NAMALWA (cell line): ENCODE measurements at regions not wholly inside any gene's neighbourhood (a gene's known extent, or its start where the extent isn't known, plus 50 kb on each side); places are given as distances from the start of the nearest gene placed in this dataset.
"Not testable (repeated sequence)": the region's sequence is repeated elsewhere in the genome, so short reads cannot be mapped to it uniquely, and the experiment has no call there.

Experiments used
- DNase-seq: peaks from one replicate; pipeline ENCODE4 v3.0.0-alpha.2; 2015; ENCODE audit warnings: low spot score

DNA sequence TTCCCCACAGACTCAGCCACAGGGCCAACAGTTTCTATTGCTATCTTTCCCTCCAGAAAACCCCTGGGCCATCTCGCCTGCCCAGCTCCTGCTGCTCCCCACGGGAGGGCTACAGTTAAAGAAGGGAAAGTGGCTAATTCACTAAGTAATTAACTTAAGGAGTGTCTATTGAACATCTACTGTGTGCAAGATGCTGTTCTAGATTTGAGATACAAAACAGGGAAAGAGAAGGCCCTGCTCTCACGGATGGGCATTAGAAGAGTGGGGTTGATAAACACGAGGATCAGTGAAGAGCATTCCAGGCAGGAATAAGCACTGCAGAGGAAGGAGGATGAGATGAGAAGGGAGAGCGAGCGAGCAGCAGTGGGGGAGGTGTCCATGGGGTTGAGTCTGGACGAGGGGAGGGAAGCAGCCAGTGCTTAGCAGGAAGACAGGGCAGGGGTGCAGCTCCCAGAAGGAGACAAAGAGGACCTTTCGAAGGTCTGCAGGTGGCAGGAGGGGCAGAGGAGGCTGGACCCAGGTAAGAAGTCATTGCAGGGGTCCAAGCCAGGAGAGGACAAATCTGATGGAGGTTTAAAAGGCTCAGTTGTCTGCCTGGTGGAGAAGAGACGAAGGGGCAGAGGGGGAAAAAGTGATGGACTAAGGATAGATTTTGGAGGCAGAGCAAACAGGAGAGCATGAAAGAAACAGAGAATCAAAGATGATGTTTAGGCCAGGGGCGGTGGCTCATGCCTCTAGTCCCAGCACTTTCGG lies 64.7 kb downstream of the KLF15 start:
- DNase-seq: no peak

DNA sequence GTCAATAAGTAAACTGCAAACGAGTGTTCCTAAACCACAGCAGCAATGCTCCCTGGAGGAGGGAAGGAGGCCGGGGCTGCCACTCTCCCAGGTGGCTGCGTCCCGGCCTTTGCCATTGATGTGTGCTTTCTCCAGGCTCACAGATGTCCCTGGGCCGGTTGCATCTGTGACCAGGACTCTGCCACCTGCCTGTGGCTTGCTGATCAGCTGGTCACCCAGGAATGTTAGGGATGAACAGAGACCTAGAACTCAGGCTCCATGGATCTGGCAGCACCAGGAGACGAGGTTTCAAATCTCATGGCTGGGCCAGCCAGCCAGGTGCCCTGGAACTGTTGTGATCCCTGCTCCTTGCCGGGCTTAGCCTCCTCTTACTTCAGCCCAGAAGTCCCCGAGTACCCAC lies 65.7 kb downstream of the KLF15 start:
- no peak for DNase-seq

DNA sequence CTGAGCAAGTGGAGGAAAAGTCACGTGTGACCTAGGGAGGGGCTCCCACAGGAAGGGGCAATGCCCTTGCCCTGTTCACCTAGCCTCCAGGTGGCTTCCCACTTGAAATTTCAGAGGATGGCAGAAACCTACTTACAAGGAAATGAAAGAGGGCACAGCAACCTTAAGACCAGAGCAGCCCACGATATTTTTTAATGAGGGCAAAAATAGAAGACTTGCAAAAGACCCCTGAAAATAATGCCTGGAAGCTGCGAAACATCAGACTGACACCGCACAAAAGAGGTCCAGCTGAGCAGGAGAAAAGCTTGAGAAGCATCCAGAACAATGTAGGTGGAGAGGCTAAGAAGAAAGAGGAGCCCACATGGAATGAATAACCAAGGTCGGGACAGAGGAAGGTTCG lies 66.1 kb downstream of the KLF15 start:
- no peak for DNase-seq

DNA sequence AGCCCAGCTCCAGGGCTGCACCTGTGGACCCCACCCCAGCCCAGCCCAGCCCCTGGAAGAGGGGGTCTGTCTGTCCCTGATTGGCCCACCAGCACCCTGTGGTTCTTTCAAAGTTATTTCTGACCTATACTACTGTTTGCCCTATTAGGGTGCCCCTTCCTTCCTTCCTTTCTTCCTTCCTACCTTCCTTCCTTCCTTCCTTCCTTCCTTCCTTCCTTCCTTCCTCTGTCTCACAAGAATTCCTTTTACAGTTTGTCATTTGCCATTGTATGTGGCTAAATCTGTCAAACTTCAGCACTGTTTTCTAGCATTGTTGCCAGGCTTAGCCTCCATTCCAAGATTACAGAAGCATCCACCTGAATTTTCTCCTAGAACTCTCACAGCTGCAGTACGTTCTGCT lies 66.9 kb downstream of the KLF15 start:
- no peak for DNase-seq

DNA sequence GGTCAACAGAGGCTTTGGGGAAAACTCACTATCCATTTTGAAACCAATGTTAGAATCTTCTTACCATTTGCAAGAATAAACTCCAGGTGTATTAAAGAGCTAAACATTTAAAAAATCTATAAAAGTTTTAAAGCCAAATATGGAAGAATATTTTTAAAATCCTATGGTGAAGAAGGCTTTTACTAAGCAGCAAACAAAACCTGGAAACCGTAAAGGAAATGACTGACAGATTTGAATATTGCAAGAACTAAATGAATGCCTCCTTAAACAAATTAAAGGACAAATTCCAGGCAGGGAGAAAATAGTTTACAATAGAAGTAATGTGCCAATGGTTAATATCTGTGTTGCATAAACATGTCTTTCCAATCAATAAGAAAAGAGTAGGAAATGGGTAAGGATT lies 68.1 kb downstream of the KLF15 start:
- no peak for DNase-seq

DNA sequence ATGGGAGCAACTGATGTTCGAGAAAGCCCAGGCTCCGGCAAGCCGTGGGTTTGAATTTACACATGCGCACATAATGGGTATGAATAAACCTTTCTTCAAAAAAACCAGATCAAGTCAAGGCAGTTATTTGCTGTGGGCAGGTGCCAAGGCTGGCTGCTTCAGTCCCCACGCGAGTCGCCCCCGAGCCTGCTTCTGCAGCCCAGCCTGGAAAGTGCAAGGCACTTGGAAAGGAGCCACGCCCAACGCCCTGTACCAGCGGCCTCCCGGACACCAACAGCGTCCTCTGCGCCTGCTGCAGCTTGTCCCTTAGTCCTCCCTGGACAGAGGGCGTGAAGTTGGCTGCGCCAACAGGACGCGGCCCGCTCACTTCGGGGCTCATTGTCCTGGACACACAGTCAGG lies 68.9 kb downstream of the KLF15 start:
- DNase-seq: no peak

DNA sequence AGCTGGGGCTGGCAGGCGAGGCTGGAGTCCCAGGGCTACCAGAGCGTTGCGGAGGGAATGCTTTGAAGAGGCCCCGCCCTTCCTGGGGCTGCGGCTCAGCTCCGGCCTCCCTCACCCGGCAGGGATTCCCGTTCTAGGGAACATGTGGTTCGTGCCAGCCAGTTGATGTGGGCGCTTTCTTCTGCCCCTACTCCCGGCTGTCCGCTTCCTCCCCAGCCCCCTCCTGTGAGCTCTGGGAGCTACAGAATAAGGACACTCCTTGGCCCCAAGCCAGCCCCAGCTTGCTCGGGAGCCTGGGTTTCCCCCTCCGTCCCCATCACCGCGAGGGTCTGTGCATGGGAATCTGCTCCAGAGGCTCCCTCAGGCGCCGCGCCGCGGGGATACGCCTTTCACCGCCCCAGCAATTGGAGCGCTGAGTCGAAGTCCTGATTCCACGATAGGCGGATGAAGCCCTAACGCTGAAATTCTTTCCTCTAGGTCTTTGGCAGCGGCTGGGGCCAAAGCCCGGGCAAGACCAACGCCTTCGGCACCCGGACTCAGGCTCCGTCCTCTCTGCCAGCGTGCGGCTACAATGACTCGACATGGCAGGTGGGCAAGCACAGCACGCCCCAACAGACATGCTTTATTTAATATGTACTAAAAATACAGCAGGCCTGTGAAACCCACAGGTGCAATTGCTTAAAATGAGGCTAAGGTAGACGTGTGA lies 69.5 kb downstream of the KLF15 start:
- DNase-seq: peak; percentile 34

DNA sequence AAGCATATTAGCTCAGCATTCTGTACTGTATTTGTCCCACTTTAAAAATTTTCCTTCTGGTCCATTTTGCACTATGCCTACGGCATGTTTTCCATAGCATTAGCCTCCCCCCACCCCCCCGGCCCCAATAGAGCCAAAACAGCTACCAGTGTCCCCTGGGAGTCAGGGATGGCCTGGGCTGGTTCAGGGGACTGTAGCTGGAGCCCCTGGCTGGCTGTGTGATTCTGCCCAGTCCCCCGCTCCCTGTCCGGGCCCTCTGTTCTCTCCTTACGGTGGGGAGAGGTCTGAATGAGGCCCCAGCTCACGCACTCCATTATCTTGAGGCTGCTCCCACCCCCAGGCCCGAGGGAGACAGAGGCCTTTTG lies 70.1 kb downstream of the KLF15 start:
- no peak for DNase-seq

DNA sequence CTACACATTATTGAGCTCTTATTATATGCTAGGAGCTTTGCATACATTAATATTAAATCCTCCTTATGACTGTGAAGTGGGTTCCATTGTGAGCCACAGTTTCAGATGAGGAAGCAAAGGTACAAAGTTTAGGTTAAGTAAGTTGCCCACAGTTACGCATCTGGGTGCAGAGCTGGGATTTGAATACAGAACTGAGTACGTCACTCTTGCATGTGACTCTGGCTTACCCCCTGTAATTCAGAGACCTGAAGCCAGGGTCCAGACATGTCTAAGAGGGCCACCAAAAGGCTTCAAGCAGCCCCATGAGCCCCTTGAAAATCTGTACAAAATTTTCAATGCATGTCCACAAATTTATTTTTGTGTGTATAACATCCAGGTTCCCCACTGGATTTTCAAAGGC lies 71.8 kb downstream of the KLF15 start:
- no peak for DNase-seq

DNA sequence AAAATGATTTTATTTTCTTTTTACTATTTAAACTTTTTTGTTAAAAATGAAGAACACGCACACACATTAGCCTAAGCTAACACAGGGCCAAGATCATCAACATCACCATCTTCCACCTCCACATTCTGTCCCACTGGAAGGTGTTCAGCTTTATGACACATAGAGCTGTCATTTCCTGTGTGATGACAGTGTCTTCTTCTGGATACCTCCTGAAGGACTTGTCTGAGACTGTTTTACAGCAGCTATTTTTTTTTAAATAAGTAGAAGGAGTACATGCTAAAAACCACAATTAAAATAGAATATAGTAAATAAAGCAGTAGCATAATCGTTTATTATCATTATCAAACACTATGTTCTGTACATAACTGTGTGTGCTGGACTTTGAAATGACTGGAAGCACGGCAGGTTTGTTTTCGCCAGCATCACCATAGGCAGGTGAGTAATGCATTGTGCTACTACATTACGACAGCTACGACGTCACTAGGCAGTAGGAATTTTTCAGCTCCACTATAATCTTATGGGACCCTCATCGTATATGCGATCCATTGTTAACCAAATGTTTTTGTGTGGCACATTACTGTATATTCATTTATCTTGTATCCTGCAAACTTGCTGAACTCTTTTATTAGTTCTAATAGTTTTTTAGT lies 72.8 kb downstream of the KLF15 start:
- no peak for DNase-seq

DNA sequence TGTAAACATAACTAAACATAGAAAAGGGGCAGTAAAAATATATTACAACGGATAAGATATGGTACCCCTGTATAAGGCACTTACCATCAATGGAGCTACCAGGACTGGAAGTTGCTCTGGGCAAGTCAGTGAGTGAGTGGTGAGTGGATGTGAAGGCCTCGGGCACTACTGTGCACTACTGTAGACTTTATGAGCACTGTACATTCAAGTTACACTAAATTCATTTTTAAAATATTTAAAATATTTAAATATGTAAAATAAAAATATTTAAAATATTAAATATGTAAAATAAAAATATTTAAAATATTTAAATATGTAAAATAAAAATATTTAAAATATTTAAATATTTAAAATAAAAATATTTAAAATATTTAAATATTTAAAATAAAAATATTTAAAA lies 73.6 kb downstream of the KLF15 start:
- DNase-seq: not testable (repeated sequence)

DNA sequence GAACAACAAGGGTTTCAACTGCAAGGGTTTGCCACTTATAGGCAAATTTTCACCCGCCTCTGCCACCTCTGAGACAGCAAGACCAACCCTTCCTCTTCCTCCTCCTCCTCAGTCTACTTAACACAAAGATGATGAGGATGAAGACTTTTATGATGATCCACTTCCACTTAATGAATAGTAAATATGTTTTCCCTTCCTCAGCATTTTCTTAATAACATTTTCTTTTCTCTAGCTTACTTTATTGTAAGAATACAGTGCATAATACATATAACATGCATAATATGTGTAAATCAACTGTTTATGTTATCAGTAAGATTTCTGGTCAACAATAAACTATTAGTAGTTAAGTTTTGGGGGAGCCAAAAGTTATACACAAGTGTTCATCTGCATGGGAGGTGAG lies 77.4 kb downstream of the KLF15 start:
- DNase-seq: no peak

DNA sequence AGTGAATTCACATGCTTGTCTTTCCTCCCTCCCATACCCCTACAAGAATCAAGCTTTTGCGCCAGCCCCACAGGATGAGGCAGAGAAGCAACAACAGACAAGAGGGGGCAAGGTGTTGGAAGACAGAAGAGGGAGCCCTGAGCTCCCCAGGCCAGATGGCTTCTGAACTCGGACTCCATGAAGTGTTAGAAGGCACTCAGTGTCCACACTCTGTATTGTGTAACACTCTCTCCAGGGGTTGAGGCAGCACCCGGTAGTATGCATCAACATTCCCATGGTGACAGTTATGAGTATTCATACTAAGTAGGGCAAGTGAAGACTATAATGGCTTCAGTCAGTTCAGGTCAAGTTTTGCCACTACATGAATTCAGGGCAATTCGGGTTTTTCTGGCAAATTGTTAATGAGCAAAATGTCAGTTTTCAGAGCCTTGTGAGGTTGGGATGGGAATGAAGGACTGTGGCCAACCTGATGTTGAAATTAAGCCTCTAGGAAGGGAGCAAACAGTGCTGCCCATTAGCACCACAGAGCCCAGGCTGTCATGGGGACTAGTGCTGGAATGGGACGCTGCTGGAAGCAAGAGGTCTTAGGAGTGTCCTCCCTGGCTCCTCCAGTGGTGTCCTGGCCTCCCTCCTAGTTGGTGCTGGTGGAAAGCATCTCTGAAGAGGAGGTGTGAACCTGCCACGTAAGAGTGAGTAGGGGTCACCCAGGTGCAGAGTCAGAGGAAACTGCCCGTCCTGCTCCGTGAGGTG lies 79.4 kb downstream of the KLF15 start:
- no peak for DNase-seq

DNA sequence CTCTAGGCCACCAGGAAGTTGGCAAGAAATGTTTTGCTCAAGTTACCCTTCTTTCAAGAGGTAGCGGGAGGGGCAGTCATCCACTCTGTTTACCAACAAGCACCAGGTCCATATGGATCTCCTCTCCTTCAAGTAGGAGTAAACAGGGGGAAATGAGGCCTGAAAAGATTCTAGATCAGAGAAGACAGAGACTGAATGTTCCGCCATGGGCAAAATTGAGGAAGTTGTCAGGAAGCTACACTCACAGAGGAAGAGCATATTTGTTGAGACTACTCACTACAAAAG lies 81.6 kb downstream of the KLF15 start:
- DNase-seq: no peak

DNA sequence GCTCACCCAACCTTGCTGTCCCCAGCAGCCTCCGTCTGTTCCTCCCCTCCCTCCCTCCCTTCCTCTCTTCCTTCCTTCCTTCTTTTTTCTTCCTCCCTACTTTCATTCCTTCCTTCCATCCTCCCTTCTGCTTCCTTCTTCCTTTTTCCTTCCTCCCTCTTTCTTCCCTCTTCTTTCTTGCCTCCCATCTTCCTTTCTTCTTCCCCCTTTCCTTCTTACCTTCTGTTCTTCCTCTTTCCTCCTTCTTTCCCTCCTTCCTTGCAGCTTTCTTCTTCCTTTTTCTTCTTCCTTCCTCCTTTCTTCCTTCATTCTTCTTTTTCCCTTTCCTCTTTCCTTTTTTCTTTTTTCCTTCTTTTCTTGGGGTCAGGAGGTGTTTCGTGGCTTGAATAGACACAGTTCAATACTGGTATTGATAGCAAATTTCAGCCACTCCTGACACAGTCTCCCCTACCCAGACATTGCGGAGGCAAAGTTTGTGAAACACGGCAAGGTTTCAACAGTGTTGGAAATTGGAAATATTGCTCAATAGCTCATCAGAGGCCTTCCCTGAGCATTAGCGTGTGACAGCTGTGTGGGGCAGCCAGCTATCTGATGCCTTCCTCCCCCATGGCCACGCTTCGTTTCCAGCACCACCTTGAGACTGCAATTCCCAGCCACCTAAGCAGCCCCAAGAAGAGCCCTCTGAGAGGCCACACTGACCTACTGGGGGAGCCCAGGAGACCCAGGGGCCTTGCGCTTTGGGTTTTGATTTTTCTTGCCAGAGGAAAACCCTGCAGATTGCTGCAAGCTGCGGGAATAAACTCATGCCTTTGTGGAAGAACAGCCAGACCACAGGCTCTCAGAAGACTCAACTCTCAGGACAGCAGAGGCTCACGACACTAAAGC lies 82.2 kb downstream of the KLF15 start:
- DNase-seq: no peak

DNA sequence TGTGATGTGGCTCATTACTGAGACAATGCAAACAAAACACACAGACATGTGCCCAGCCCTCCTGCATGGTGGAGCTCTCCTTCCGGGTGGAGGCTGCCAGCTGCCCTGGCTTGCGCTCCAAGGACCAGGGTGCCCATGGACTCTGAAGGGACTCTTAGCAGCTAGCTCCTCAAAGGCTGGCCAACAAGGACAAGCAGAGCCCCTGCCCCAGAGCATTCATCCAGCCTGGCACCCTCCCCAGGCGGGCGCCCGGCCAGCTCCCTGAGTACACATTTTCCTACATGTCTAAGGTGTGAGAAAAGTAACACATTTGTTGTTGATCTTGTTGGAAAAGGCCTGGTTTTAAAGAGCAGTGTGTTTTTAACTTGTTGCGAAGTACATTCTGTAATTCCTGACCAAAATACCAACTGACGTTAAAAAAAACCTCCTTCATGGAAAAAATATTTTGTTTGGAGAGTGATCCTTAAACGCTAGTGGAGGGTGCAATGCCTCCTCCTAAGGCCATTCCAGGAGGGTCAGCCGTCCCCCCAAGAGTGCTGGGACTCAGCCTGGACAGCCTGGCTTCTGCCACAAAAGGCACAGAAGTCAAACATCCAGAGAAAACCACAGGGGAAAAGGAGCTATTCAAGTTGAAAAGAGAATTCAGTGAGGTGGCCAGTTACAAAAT lies 86.9 kb downstream of the KLF15 start:
- DNase-seq: no peak

DNA sequence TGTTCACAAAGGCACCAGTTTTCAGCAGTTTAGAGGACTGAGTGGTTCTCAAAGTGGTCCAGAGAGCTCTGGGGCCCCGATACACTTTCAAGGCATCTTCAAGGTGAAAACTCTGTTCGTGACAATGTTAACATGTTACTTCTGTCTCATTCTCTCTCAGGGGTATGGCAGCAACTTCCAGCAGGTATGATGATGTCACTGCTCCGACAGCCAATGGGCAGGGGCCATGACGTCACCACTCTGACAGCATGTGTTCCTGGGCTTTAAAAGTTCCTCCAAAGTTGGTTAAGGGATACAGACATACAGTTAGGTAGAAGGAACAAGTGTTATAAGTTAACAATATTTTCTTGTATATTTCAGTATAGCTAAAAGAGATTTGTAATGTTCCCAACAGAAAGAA lies 87.9 kb downstream of the KLF15 start:
- DNase-seq: no peak

DNA sequence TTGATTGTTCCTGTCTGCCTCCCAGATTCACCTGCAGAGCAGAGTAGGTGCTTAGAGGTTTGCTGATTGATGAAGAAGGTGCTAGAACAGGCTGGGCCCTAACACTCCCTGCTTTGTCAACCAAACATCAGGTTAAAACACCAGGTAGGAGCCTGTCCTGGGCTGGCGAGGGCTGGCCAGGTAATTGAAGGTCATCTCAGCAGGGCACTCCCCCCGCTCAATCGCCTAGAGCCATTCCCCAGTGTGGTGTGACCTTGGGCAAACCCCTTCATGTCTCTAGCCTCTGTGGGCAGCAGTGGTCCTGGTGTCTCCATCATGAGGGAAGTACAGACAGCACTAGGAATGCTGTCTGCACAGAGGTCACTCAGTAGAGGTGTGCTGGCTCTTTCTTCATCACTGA lies 88.3 kb downstream of the KLF15 start:
- no peak for DNase-seq

DNA sequence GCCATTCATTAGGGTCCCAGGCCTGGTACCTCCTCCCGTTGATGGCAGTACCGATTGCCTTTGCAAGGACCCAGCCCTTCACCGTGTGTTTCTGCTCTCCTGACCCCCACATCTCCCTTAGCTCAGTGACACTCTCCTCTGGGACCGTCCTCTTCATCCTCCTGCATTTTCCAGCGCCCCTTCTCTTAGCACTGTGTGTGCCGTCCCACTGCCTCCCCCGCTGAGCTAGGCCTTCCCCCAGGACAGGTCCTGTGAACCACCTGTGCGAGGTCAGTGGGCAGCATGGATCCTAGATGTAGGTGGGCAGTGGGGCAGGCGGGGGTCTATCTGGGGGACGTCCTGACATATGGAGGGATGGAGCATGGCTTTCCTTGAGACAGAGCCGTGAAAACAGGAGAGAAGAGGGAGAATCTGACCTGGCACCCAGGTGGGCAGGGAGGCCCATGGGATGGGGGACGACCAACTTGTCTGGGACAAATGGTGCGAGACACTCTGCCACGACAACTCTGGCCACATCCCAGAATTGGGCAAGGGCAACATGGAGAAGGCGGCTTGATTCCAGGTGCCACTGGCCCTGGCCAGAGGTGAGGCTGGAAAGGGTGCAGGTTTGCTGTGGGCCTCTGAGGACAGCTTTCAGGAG lies 87.7 kb upstream of the ALDH1L1 start:
- no peak for DNase-seq

DNA sequence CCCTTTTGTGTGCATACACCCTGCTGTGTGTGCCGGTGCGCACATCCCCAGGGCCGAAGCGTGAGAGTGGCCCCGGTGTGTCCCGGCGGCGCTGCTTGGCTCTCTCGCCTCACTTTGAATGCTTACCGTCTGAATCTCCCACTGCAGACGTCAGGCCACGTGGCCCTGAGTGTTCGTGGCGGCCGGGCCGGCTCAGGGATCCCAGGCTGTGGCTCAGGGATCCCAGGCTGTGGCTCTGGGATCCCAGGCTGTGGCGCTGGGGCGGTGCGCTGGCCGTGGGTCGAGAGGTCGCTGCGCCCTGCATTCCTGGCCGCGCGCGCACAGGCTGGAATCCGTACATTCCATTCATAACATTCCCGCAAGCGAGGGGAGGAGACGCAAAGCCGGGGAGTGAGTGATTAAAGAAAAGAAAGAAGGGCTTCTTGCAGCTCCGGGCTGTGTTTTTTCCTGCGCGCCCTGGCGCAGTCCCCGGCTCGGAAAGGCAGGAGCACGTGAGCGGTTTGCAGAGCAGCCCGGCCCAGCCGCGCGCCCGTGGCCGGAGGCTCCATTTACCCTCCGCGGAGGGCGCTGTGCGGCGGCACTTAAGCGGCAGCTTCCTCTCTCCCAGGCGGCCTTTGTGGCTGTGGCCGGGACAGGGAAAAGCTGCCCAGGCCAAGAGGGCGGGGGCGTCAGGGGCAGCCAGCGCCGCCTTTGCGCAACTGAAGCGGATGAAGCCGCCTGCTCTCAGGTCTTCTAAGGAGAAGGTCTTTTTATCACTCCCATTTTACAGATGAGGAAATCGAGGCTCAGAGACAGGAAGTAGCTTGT lies 87.0 kb upstream of the ALDH1L1 start:
- no peak for DNase-seq
